GM19395 (cell line): ENCODE measurements at regions not wholly inside any gene's neighbourhood (a gene's known extent, or its start where the extent isn't known, plus 50 kb on each side); places are given as distances from the start of the nearest gene placed in this dataset.
A peak's percentile ranks its signal among the peaks of the same experiment; 100 is the strongest.
"Not testable (repeated sequence)": the region's sequence is repeated elsewhere in the genome, so short reads cannot be mapped to it uniquely, and the experiment has no call there.

Experiments
- ATAC-seq: cut with Tn5 transposase; IDR thresholded peaks from one replicate; pipeline ENCODE4 v1.9.1; 2021; ENCODE audit warnings: mild to moderate bottlenecking, moderate library complexity; ENCODE audit not compliant: unreplicated experiment

GRCh38 chr13:72657379-72657778 is 70.0 kb downstream of the MZT1 start:
- no peak for ATAC-seq

GRCh38 chr13:72656357-72656756 is 71.1 kb downstream of the MZT1 start:
- ATAC-seq, result no peak

GRCh38 chr13:72653506-72653905 is 73.9 kb downstream of the MZT1 start:
- no peak for ATAC-seq

GRCh38 chr13:72652681-72653080 is 74.7 kb downstream of the MZT1 start:
- ATAC-seq, result no peak

- ATAC-seq, result no peak
Observed at GRCh38 chr13:72651144-72651543, 76.3 kb downstream of the MZT1 start.

GRCh38 chr13:72650051-72650700 is 77.3 kb downstream of the MZT1 start:
- ATAC-seq, result no peak

GRCh38 chr13:72648513-72649065 is 78.8 kb downstream of the MZT1 start:
- no peak for ATAC-seq

GRCh38 chr13:72647422-72647821 is 80.0 kb downstream of the MZT1 start:
- ATAC-seq, result no peak

- no peak for ATAC-seq
Observed at GRCh38 chr13:72645521-72645920, 81.9 kb downstream of the MZT1 start.

GRCh38 chr13:72643311-72643989 is 84.0 kb downstream of the MZT1 start:
- peak; percentile 68 for ATAC-seq

- no peak for ATAC-seq
Observed at GRCh38 chr13:72639377-72639776, 88.1 kb downstream of the MZT1 start.

GRCh38 chr13:72638059-72638815 is 89.2 kb downstream of the MZT1 start:
- ATAC-seq, result no peak

GRCh38 chr13:72637561-72637960 is 89.9 kb downstream of the MZT1 start:
- no peak for ATAC-seq

GRCh38 chr13:72634859-72635258 is 92.6 kb downstream of the MZT1 start:
- no peak for ATAC-seq

- no peak for ATAC-seq
Observed at GRCh38 chr13:72622546-72622945, 104.9 kb downstream of the MZT1 start.

GRCh38 chr13:72620874-72621273 is 106.6 kb downstream of the MZT1 start:
- no peak for ATAC-seq

GRCh38 chr13:72617951-72618350 is 109.5 kb downstream of the MZT1 start:
- no peak for ATAC-seq

- no peak for ATAC-seq
Observed at GRCh38 chr13:72617186-72617585, 110.2 kb downstream of the MZT1 start.

GRCh38 chr13:72610251-72610891 is 117.1 kb downstream of the MZT1 start:
- not testable (repeated sequence) for ATAC-seq

GRCh38 chr13:72599178-72599743 is 128.2 kb downstream of the MZT1 start:
- ATAC-seq, result no peak
